HG03139 (cell line): ENCODE measurements at regions not wholly inside any gene's neighbourhood (a gene's known extent, or its start where the extent isn't known, plus 50 kb on each side); places are given as distances from the start of the nearest gene placed in this dataset.

Source experiments
- ATAC-seq: cut with Tn5 transposase; IDR thresholded peaks from one replicate; pipeline ENCODE4 v1.9.1; 2021; ENCODE audit not compliant: unreplicated experiment

GRCh38 chr12:58819345-58819744, 101.0 kb downstream of the LRIG3 start:
- no peak for ATAC-seq

GRCh38 chr12:58819985-58820384, 100.3 kb downstream of the LRIG3 start:
- no peak for ATAC-seq
